IPS-18c (cell line): ENCODE measurements at regions not wholly inside any gene's neighbourhood (a gene's known extent, or its start where the extent isn't known, plus 50 kb on each side); places are given as distances from the start of the nearest gene placed in this dataset.

Experiments used
- H3K4me3 ChIP-seq: 2 replicates; pipeline ENCODE4 v1.7.0; 2013; ENCODE audit warnings: low read depth, mild to moderate bottlenecking, low read length, moderate library complexity; ENCODE audit not compliant: insufficient read depth
- H3K9me3 ChIP-seq: one replicate; pipeline ENCODE4 v1.6.1; 2013; ENCODE audit warnings: mild to moderate bottlenecking, low read length, moderate library complexity; ENCODE audit not compliant: control insufficient read depth, insufficient read depth

DNA sequence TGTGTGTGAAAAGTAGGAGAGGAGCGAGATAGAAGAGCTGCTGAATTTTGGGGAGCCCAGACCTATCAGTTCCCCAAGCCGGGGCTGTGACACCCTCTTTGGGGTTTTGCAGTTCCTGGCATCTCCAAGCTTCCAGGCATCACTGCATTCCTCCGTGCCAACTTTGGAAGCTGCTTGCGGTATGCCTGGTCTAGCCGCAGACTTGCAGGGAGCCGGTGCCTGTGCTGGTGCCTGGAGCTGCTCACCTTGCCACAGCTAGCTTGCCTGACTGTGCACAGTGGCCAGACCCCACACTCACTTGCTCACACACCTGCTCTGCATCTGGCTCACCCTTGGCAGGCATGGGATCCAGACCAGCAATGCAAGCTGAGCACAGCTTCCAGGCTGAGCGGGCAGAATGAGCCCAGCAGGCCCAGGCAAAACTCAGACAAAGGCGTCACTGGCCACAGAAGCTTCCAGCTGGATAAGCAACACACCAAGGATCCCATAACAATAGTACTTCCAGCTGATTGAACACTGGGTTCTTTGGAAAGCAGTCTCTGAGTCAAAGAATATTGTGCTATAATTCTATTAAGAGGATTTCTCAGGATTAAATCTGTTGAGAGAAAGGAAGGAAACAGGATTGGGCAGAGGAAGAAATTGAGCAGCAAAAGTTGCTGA lies 390.9 kb downstream of the TEX13C start:
- H3K9me3 ChIP-seq, result peaks cover 6% of the 10 kb centered on the region

DNA sequence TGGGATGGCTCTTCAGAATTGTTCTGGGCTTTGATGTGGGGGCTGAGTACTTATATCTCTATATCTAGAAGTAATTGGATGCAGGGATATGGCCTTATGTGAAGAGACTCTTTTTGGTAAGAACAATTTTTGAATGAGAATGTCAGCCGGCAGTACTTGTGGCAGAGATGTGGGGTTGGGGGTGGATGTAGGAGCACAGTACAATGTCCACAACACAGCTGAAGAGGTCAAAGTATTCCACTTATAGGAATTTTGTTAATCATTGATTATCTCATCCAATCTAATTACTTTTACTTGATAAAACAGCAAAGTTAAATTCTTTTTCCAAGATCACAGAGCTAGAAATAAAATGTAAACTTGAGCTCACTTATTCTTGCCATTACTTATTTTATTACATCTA lies 391.4 kb downstream of the TEX13C start:
- H3K4me3 ChIP-seq, result no peak overlapping the region
- peaks cover 6% of the 10 kb centered on the region for H3K9me3 ChIP-seq

More for the DNA sequence above, 390.9 kb downstream of the TEX13C start:
- H3K4me3 ChIP-seq, result no peak overlapping the region

DNA sequence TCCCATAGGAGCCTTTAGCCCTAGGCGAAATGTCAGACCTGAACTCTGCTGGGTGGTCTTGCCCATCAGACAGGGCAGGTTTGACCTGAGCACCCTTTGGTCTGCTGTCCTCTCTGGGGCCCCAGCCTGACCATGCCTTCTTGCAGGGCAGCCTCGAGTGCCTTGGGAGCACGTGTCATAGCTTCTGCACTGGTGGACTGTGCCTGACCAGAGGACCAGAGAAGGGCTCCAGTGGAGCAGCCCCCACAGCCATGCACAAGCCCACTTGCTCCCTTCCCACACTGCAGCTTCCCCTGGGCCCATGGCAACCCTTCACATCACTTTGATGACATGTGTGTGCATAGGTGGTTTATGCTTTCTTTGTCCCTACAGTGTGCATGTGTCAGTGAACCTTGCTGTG lies 394.0 kb downstream of the TEX13C start:
- Histone ChIP-seq H3K9me3 (peaks cover 6% of the 10 kb centered on the region), H3K4me3 (no peak overlapping the region)

DNA sequence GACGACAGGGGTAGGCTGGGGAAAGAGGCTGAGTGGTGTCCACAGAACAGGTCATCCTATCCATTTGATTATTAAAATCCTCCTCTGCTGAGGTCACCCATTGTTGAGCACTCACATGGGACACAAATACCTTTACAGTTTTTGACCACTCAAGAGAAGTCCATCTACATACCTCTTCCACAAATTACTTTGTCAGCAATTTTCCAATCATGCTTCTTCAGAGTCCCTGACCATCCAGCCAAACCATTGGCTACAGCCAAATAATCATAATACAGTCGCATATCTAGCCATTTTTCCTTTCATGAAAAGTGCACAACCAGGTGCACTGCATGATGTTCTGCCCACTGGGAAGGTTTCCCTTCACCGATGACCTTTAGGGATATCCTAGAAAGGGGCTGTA lies 407.4 kb downstream of the TEX13C start:
- H3K4me3 ChIP-seq, result no peak overlapping the region
- H3K9me3 ChIP-seq, result peaks cover 4% of the 10 kb centered on the region

DNA sequence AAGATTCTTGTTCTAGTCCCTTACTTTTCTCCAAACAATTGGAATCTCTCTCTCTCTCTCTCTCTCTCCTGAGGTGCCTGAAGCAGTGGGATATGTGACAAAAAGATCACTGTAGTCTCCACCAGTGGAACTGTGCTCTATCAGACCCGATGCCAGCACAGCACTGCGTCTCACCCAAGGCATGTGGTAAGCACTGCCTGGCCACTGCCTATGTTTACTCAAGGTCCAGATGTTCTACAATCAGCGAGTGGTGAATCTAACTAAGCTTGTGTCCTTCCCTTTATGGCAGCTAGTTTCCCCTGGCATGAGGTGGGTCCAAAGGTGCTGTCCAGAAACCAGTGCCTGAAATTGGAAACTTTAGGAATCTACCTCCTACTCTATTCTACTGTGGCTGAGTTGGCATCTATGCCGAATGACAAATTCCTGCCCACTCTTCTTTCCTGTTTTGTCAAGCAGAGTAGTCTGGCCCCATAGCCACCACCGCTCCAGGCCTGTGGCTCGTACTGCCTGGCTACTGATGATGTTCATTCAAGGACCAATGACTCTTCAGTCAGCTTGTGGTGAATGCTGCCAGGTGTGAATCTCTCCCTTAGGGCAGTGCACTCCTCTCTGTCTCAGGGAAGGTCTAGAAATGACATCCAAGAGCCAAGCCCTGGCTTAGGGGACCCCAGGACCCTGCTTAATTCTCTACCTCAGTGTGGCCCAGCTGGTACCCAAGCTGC lies 416.5 kb downstream of the TEX13C start:
- peaks cover 2% of the 10 kb centered on the region for H3K9me3 ChIP-seq
- no peak overlapping the region for H3K4me3 ChIP-seq

DNA sequence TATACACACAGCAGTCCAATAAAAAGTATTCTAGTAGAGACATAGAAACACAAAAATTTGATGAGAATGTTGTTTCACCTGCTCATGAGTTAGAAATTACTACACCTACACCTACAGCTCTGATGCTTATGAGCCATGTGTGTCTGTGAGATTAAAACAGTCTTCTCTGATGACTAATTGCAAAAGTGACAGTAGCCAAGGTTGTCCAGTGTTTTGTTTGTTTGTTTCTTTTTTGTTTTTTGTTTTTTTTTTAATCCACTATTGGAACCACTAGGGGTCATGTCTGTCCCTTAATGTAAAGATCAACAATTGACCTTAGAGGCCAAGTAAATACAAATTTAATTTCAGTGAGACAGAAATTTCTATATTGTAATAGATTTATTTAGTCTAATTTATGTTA lies 423.1 kb downstream of the TEX13C start:
- no peaks in the 10 kb centered on the region for H3K9me3 ChIP-seq
- H3K4me3 ChIP-seq, result no peak overlapping the region

DNA sequence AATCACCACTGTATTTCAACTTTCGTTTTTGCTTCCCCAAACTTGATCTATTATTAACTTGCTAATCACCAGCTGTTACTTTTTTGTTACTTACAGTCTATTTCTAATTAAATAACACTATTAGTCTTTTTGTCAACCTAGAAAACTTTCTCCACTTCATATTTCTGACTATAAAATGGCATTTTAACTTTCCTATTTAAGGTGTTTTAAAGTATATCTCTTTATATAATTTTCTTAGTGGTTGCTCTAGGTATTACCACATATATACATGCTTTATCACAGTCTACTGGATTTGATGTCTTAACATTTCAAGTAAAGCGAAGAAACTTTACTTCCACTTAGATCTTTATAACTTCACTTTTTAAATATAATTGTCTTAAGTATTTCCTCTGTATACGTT lies 421.2 kb downstream of the DCAF12L2 start:
- H3K9me3 ChIP-seq, result no peaks in the 10 kb centered on the region
- no peak overlapping the region for H3K4me3 ChIP-seq

DNA sequence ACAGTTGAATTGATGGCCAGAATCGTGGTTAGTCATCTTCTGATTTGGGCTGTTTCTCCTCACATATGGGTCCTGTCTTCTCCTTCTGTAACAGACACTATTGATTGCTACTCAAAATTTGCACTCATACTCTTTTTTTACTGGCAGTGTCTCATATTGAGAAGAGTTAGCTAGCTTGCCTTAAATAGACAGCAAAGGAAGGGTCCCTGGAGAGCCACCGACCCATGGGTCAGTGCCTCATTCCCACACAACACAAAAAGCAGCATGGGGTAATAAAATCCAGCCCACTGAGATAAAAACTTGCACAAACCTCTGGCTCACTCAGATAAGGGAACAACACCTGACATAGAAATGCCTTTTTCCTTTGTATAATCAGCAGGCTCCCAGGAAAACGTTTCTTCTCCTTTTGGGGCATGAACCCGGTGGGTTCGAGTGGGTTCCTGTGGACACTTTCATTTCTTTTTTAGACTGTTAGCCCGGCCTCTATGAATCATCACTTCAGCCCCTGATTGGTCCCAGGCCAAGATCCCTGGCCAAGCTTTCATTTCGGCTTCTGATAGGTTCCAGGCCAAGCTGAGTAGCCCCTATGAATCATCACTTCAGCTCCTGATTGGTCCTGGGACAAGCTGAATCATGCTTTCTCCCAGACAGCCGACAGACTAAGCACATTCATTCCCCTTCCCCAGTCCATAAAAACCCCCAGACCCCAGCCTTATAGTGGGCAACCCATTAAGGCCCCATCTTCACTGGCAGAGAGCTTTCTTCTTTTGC lies 408.1 kb downstream of the DCAF12L2 start:
- Histone ChIP-seq H3K4me3 (no peak overlapping the region), H3K9me3 (no peaks in the 10 kb centered on the region)

DNA sequence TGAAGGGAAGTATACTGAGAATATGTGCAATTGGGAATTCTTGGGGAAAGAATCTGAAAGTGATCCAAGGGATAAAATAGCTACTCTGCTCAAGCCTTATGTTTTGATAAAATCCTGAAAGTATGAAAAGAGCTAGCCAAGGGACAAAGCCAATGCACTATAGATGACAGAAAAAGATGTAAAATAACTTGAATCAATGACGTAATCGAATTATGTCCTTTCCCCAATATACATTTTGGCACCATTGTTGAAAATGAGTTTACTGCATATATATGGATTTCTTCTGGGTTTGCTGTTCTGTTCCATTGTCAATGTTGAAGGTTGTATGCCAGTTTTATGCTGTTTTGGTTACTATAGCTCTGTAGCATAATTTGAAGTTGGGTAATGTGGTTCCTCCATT lies 407.3 kb downstream of the DCAF12L2 start:
- no peaks in the 10 kb centered on the region for H3K9me3 ChIP-seq
- no peak overlapping the region for H3K4me3 ChIP-seq

DNA sequence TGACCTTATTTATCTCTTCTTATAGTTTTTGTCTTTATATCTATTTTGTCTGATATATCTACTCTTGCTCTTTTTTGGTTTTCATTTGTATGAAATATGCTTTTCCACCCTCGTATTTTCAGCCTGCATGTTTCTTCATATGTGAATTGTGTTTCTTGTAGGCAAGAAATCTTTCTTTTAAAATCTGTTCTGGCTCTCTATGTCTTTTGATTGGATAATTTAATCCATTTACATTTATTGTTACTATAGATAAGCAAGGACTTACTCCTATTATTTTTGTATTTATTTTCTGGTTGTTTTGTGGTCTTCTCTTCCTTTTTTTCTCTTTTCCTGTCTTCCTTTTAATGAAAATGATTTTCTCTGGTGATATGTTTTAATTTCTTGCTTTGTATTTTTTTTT lies 403.1 kb downstream of the DCAF12L2 start:
- no peaks in the 10 kb centered on the region for H3K9me3 ChIP-seq
- H3K4me3 ChIP-seq, result no peak overlapping the region

DNA sequence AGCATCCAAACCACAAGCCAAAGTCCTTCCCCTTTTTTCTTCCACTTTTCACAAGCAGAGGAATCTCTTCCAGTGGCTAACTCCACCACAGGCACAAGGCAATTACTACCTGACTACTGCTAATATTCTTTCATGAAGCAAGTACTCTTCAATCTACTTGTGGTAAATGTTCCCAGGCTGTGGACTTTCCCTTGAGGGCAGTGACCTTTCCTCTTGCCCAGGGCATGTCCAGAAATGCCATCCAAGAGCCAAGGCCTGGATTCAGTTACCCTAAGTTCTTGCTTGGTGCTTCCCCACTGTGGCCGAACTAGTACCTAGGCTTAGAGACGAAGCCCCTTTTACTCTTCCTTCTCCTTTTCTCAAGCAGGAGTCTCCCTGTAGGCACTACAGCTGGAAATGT lies 400.7 kb downstream of the DCAF12L2 start:
- Histone ChIP-seq H3K4me3 (no peak overlapping the region), H3K9me3 (no peaks in the 10 kb centered on the region)

DNA sequence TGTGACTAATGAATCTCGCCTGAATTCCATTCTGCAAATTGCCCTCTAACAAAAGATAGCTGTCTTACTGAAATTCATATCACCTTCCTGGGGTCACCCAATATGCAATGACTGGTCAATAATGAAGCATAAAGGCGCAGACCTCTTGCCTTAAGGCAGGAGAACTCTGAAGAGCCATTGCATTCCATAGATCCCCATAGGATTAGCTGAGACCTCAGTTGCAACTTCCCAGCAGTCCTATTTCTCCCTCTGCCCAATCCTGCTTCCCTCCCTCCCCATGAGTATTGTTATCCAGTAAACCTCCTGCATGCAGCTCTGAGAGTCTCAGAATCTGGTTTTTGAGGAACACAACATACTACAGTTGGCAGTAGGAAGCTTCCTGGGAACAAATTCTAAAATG lies 396.5 kb downstream of the DCAF12L2 start:
- Histone ChIP-seq H3K9me3 (no peaks in the 10 kb centered on the region), H3K4me3 (no peak overlapping the region)

DNA sequence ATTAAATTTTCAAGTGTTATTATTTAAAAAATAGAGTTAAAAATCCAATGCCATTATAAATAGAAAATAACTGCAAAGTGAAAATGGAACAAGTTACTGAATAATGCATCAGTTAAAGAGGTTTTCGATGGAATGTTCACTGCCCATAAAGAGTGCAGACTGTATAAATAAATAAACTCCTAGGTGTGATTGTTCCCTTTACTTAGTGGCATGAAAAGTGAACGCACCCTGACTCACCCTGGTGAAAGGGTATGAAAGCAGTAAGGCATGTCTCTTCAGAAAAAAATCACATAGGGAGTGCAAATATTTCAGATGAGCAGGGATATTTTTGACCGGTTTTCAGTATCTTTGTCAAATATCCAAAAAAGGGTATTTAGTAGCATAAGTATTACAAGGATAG lies 387.8 kb downstream of the DCAF12L2 start:
- Histone ChIP-seq H3K9me3 (no peaks in the 10 kb centered on the region), H3K4me3 (no peak overlapping the region)

DNA sequence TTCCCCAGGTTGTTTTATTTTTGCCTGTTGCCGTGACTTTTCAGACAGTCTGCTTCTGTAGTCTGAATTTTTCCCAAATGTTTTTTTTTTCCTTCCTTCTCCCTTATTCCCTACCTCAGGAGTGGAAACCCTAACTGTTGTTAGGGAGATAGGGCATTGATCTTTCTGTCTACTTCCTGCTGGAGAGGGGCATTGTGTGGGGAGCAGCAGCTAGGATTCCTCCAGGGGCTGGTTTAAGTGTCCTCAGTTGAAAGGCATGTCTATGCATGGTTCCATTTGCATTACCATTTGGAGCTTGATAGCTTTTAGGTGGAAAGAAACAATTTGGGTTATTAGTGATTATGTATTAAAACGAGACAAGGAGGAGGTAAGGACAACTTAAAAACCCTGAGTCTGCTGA lies 383.9 kb downstream of the DCAF12L2 start:
- Histone ChIP-seq H3K9me3 (no peaks in the 10 kb centered on the region), H3K4me3 (no peak overlapping the region)

DNA sequence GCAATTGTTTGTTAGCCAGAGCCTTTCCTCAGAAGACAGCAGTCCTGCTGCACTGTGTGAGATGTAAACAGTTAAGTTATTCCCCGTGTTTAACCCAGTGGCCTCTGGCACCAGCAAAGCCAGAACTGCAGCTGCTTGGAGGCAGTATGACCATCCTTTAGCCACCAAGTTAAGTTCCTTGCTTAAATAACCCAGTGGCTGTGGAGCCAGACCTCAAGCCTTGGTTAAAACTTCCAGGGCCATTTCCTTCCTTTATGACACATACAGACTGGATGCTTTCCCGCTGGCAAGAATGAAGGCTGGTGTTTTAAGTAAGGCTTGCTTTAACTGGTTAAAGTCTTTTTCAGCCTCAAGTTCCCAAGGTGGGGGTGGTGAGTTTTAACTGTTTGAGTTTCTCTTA lies 379.8 kb downstream of the DCAF12L2 start:
- peaks cover 6% of the 10 kb centered on the region for H3K9me3 ChIP-seq
- H3K4me3 ChIP-seq, result no peak overlapping the region

DNA sequence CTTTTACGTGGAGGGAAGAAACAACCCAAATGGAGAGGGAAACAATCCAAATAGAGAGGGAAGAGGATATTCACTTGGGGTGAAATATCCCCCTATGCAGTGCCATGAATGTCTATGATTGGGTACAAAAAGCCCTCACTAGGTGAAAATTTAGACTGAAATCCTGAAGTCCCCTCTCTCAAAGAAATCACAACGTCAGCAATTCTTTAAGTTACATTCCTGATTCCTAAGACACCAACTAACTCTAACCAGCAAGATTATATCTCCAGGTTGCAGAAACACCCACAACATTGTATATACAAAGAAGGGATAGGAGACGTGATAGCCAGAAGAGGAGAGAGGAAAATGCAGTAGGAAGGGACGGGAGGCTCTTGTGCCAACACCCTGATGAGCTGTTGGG lies 374.3 kb downstream of the DCAF12L2 start:
- Histone ChIP-seq H3K4me3 (no peak overlapping the region), H3K9me3 (peaks cover 8% of the 10 kb centered on the region)

DNA sequence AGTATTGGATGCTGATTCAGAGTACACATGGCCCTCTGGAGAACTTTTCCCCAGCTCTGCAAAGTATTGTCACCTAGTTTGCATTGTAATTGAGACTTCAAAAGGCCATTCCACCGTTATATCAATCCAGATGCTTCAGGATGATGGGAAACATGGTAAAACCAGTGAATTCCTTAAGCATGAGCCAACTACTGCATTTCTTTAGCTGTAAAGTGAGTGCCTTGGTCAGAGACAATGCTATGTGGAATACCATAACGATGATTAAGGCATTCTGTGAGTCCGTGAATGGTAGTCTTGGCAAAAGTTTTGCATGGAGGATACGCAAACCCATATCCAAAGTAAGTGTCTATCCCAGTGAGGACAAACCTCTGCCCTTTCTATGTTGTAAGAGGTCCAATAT lies 355.2 kb downstream of the DCAF12L2 start:
- Histone ChIP-seq H3K4me3 (no peak overlapping the region), H3K9me3 (no peaks in the 10 kb centered on the region)

DNA sequence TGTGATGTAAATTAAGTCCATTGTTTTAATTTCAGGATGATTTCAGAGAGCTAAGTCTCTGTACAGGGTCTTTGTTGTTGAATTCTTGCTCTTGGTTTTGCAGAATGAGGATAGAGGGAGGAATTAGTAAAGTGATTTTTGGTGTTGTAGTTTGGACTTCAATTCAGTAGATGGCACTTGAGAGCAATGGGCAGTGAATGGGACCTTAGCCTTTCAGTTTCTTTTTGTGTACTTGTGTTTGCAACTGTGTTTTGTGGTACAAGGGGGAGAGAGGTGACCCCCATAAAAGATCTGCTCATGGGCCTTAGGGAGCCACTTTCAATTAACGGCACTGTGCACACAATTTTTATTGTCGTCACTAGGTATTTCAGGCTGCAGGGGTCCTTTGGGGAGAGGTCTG lies 340.0 kb downstream of the DCAF12L2 start:
- no peak overlapping the region for H3K4me3 ChIP-seq
- H3K9me3 ChIP-seq, result peaks cover 3% of the 10 kb centered on the region
